ENCODE measurements at regions not wholly inside any gene's neighbourhood (a gene's known extent, or its start where the extent isn't known, plus 50 kb on each side); places are given as distances from the start of the nearest gene placed in this dataset.
"Not testable (repeated sequence)": the region's sequence is repeated elsewhere in the genome, so short reads cannot be mapped to it uniquely, and the experiment has no call there.

GRCh38 chr2:154947416-154947815 is 248.9 kb downstream of the KCNJ3 start:
- CTCF ChIA-PET; H3K9ac ChIP-seq (replicated peaks; ENCODE audit: extremely low read depth, insufficient read depth, low read length); intact Hi-C loops (cut with micrococcal nuclease); DNase-seq (ENCODE audit: low read depth, low spot score); H4K20me1 ChIP-seq (replicated peaks; ENCODE audit: control insufficient read depth, extremely low read depth, insufficient read depth, low read length); H3K4me2 ChIP-seq (ENCODE audit: insufficient read depth, low read length); H3K4me1 ChIP-seq (ENCODE audit: control insufficient read depth, extremely low read depth, insufficient read depth, low read length); H2AFZ ChIP-seq (ENCODE audit: low read depth, low read length); H3K36me3 ChIP-seq (ENCODE audit: control insufficient read depth in 2 of 2, extremely low read depth in 1 of 2, insufficient read depth in 2 of 2, low read length in 2 of 2); H3K4me3 ChIP-seq (replicated peaks in 1 of 3; ENCODE audit: insufficient read depth in 1 of 3, low read depth in 1 of 3, low read length in 3 of 3); FAIRE-seq; BruUV-seq (replicated peaks); H3K79me2 ChIP-seq (ENCODE audit: control insufficient read depth, insufficient read depth, low read length); H3K9me1 ChIP-seq (replicated peaks; ENCODE audit: control insufficient read depth, extremely low read depth, insufficient read depth, low read length); POLR2A ChIA-PET; H3K27me3 ChIP-seq (ENCODE audit: control insufficient read depth in 2 of 2, insufficient read depth in 2 of 2, low read length in 2 of 2); H3K27ac ChIP-seq (ENCODE audit: insufficient read depth, low read depth, low read length); H3K9me3 ChIP-seq (replicated peaks; ENCODE audit: control insufficient read depth, insufficient read depth, low read length); dilution Hi-C loops (cut with MboI; ENCODE audit: extremely low pct_ligation_motif_present, low sequenced_read_pairs): not testable (repeated sequence)

GRCh38 chr2:154945984-154946383 is 247.5 kb downstream of the KCNJ3 start:
- H3K9me1 ChIP-seq (replicated peaks; ENCODE audit: control insufficient read depth, extremely low read depth, insufficient read depth, low read length), result no peaks in the 10 kb centered on the region
- H3K36me3 ChIP-seq (ENCODE audit: control insufficient read depth in 2 of 2, extremely low read depth in 1 of 2, insufficient read depth in 2 of 2, low read length in 2 of 2), result no peaks in the 10 kb centered on the region
- TF ChIP-seq POLR2AphosphoS5 (IDR thresholded peaks at IDR 0.05; ENCODE audit: insufficient read depth, low read depth, low read length) (no peak), JUN (IDR thresholded peaks at IDR 0.05; ENCODE audit: borderline replicate concordance, insufficient read depth, insufficient read length, low read depth) (no peak), GATA2 (IDR thresholded peaks at IDR 0.05; ENCODE audit: insufficient read depth, insufficient read length, low read depth, low read length) (no peak), FOS (IDR thresholded peaks at IDR 0.05; ENCODE audit: borderline replicate concordance, insufficient read depth, low read length) (no peak), POLR2A (IDR thresholded peaks at IDR 0.05; ENCODE audit: low read depth, low read length) (no peak), MYC (IDR thresholded peaks at IDR 0.05; ENCODE audit: low read depth, low read length) (no peak), EZH2 (IDR thresholded peaks at IDR 0.05; ENCODE audit: borderline replicate concordance, low read depth, low read length, severe bottlenecking) (no peak)
- TF ChIP-seq, protein P1, sequence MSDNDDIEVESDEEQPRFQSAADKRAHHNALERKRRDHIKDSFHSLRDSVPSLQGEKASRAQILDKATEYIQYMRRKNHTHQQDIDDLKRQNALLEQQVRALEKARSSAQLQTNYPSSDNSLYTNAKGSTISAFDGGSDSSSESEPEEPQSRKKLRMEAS (IDR thresholded peaks at IDR 0.05; ENCODE audit: insufficient read depth, insufficient read length), result no peak
- TF ChIP-seq, protein P2, sequence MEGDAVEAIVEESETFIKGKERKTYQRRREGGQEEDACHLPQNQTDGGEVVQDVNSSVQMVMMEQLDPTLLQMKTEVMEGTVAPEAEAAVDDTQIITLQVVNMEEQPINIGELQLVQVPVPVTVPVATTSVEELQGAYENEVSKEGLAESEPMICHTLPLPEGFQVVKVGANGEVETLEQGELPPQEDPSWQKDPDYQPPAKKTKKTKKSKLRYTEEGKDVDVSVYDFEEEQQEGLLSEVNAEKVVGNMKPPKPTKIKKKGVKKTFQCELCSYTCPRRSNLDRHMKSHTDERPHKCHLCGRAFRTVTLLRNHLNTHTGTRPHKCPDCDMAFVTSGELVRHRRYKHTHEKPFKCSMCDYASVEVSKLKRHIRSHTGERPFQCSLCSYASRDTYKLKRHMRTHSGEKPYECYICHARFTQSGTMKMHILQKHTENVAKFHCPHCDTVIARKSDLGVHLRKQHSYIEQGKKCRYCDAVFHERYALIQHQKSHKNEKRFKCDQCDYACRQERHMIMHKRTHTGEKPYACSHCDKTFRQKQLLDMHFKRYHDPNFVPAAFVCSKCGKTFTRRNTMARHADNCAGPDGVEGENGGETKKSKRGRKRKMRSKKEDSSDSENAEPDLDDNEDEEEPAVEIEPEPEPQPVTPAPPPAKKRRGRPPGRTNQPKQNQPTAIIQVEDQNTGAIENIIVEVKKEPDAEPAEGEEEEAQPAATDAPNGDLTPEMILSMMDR (IDR thresholded peaks at IDR 0.05; ENCODE audit: extremely low read depth in 1 of 2, insufficient read depth in 1 of 2, low read depth in 1 of 2, low read length in 2 of 2), result no peak
- POLR2A ChIA-PET, result no interaction called here
- H3K27ac ChIP-seq (ENCODE audit: insufficient read depth, low read depth, low read length), result no peak overlapping the region
- FAIRE-seq, result no peak
- H3K79me2 ChIP-seq (ENCODE audit: control insufficient read depth, insufficient read depth, low read length), result no peaks in the 10 kb centered on the region
- H3K27me3 ChIP-seq (ENCODE audit: control insufficient read depth in 2 of 2, insufficient read depth in 2 of 2, low read length in 2 of 2), result no peaks in the 10 kb centered on the region
- no peak overlapping the region for H3K4me3 ChIP-seq (replicated peaks in 1 of 3; ENCODE audit: insufficient read depth in 1 of 3, low read depth in 1 of 3, low read length in 3 of 3)
- no peaks in the 10 kb centered on the region for H4K20me1 ChIP-seq (replicated peaks; ENCODE audit: control insufficient read depth, extremely low read depth, insufficient read depth, low read length)
- intact Hi-C loops (cut with micrococcal nuclease) (no loop called here), dilution Hi-C loops (cut with MboI; ENCODE audit: extremely low pct_ligation_motif_present, low sequenced_read_pairs) (no loop called here)
- H2AFZ ChIP-seq (ENCODE audit: low read depth, low read length), result no peak overlapping the region
- no peak overlapping the region for H3K9ac ChIP-seq (replicated peaks; ENCODE audit: extremely low read depth, insufficient read depth, low read length)
- H3K4me1 ChIP-seq (ENCODE audit: control insufficient read depth, extremely low read depth, insufficient read depth, low read length), result no peaks in the 10 kb centered on the region
- no TSS peak for BruUV-seq (replicated peaks)
- CTCF ChIA-PET, result no interaction called here
- no peak for DNase-seq (ENCODE audit: low read depth, low spot score)
- no peak overlapping the region for H3K4me2 ChIP-seq (ENCODE audit: insufficient read depth, low read length)
- no peaks in the 10 kb centered on the region for H3K9me3 ChIP-seq (replicated peaks; ENCODE audit: control insufficient read depth, insufficient read depth, low read length)
